Pons (tissue), 1 donor: ENCODE measurements at regions not wholly inside any gene's neighbourhood (a gene's known extent, or its start where the extent isn't known, plus 50 kb on each side); places are given as distances from the start of the nearest gene placed in this dataset.

Experiments
- DNase-seq: peaks from one replicate; pipeline ENCODE4 v3.0.0-alpha.2; 2016; ENCODE audit warnings: low spot score

GRCh38 chr3:20909511-20909910 is 723.5 kb upstream of the SGO1 start:
- DNase-seq: no peak

GRCh38 chr3:20905210-20905805 is 719.3 kb upstream of the SGO1 start:
- no peak for DNase-seq

GRCh38 chr3:20904671-20905070 is 718.7 kb upstream of the SGO1 start:
- no peak for DNase-seq

- no peak for DNase-seq
Observed at GRCh38 chr3:20898962-20899361, 713.0 kb upstream of the SGO1 start.

GRCh38 chr3:20890111-20890519 is 704.1 kb upstream of the SGO1 start:
- no peak for DNase-seq

- DNase-seq: no peak
Observed at GRCh38 chr3:20878691-20879090, 692.7 kb upstream of the SGO1 start.

- DNase-seq: no peak
Observed at GRCh38 chr3:20873235-20873634, 687.2 kb upstream of the SGO1 start.

- no peak for DNase-seq
Observed at GRCh38 chr3:20870106-20870899, 684.3 kb upstream of the SGO1 start.

- DNase-seq: no peak
Observed at GRCh38 chr3:20865803-20866202, 679.8 kb upstream of the SGO1 start.

GRCh38 chr3:20861454-20861853 is 675.4 kb upstream of the SGO1 start:
- no peak for DNase-seq

- no peak for DNase-seq
Observed at GRCh38 chr3:20857636-20858035, 671.6 kb upstream of the SGO1 start.

GRCh38 chr3:20853890-20854289 is 667.9 kb upstream of the SGO1 start:
- DNase-seq: no peak

- DNase-seq: no peak
Observed at GRCh38 chr3:20852712-20853111, 666.7 kb upstream of the SGO1 start.

- DNase-seq: no peak
Observed at GRCh38 chr3:20849975-20850374, 664.0 kb upstream of the SGO1 start.

GRCh38 chr3:20846832-20847231 is 660.8 kb upstream of the SGO1 start:
- DNase-seq: no peak

- no peak for DNase-seq
Observed at GRCh38 chr3:20846066-20846465, 660.1 kb upstream of the SGO1 start.

- no peak for DNase-seq
Observed at GRCh38 chr3:20844851-20845250, 658.8 kb upstream of the SGO1 start.

- DNase-seq: no peak
Observed at GRCh38 chr3:20842594-20843436, 656.8 kb upstream of the SGO1 start.

- DNase-seq: no peak
Observed at GRCh38 chr3:20842002-20842401, 656.0 kb upstream of the SGO1 start.

GRCh38 chr3:20837676-20838302 is 651.8 kb upstream of the SGO1 start:
- no peak for DNase-seq

GRCh38 chr3:20836801-20837200 is 650.8 kb upstream of the SGO1 start:
- DNase-seq: no peak

GRCh38 chr3:20832963-20833362 is 647.0 kb upstream of the SGO1 start:
- DNase-seq: no peak
